Kidney (tissue), 13 donors: ENCODE measurements at regions not wholly inside any gene's neighbourhood (a gene's known extent, or its start where the extent isn't known, plus 50 kb on each side); places are given as distances from the start of the nearest gene placed in this dataset.

Experiments
- DNase-seq, 5 donors: peaks; one replicate each; pipeline ENCODE4 v3.0.0-alpha.2; 2013 to 2020
- FAIRE-seq: peaks from 2 replicates; lab custom pipeline; 2012; peaks lifted over from hg19 to GRCh38; lab: Jason Lieb, UNC
- H3K27ac ChIP-seq, 2 donors: one replicate each; pipeline ENCODE4 v1.7.0; 2013; ENCODE audit warnings: low read depth in 2 of 2, low read length in 2 of 2, inconsistent platforms in 1 of 2
- H3K27me3 ChIP-seq: one replicate; pipeline ENCODE4 v1.7.1; 2013; ENCODE audit warnings: low read length, inconsistent platforms; ENCODE audit not compliant: control insufficient read depth, insufficient read depth
- H3K36me3 ChIP-seq, 3 donors: one replicate each; pipeline versions ENCODE4 v1.7.0 to v1.7.1; 2013; ENCODE audit warnings: low read length in 3 of 3, control low read depth in 1 of 3, inconsistent platforms in 1 of 3; ENCODE audit not compliant: insufficient read depth in 3 of 3, control insufficient read depth in 2 of 3
- H3K4me1 ChIP-seq, 3 donors: one replicate each; pipeline versions ENCODE4 v1.7.0 to v1.7.1; 2013; ENCODE audit warnings: low read length in 3 of 3, inconsistent platforms in 1 of 3, low read depth in 1 of 3; ENCODE audit not compliant: control insufficient read depth in 2 of 3, insufficient read depth in 2 of 3
- H3K4me3 ChIP-seq, 3 donors: one replicate each; pipeline versions ENCODE4 v1.7.0 to v1.8.1; 2013; ENCODE audit warnings: low read length in 3 of 3, control low read depth in 1 of 3, inconsistent platforms in 1 of 3
- H3K9ac ChIP-seq, 3 donors: one replicate each; pipeline versions ENCODE4 v1.7.0 to v1.7.1; 2013; ENCODE audit warnings: low read length in 3 of 3, control low read depth in 1 of 3, inconsistent platforms in 1 of 3
- H3K9me3 ChIP-seq, 3 donors: one replicate each; pipeline versions ENCODE4 v1.7.0 to v1.7.1; 2013; ENCODE audit warnings: low read length in 3 of 3, control low read depth in 1 of 3, inconsistent platforms in 1 of 3; ENCODE audit not compliant: control insufficient read depth in 2 of 3, insufficient read depth in 1 of 3
- CTCF ChIP-seq: IDR thresholded peaks from 3 replicates; pipeline ENCODE4 v1.5.1; 2012; ENCODE audit warnings: mild to moderate bottlenecking, moderate library complexity, borderline replicate concordance; ENCODE audit not compliant: insufficient read depth; ENCODE audit errors: extremely low read depth
- intact Hi-C: fragments of 100-400 bp; cut with DNase I; formaldehyde crosslinking; loops from one replicate; pipeline ENCODE4 v1.11.1; 2022
- donor health status: control.
- donor health status: control.
- donor health status: control.
- donor health status: control.
- donor health status: control.
- donor health status: DM: yes; HTN: yes; CAD: no.
- donor health status: Normal renal cell carcinoma (clear cell type).

- H3K36me3 ChIP-seq, result no peaks in the 10 kb centered on the region
- no peak overlapping the region for H3K9ac ChIP-seq
- H3K4me1 ChIP-seq, result no peaks in the 10 kb centered on the region
- intact Hi-C loops, result no loop called here
- H3K4me3 ChIP-seq, result no peak overlapping the region
- no peaks in the 10 kb centered on the region for H3K27me3 ChIP-seq
- H3K27ac ChIP-seq, result no peak overlapping the region
- FAIRE-seq, result no peak
- peak in 1 of 5 donors; percentile 4 for DNase-seq
- H3K9me3 ChIP-seq, result no peaks in the 10 kb centered on the region
- no peak for TF ChIP-seq CTCF
Measured at GRCh38 chr7:53604201-53604600, 568.8 kb downstream of the POM121L12 start.

GRCh38 chr7:53607961-53608360 is 572.5 kb downstream of the POM121L12 start:
- no peak overlapping the region for H3K9ac ChIP-seq
- no peak overlapping the region for H3K27ac ChIP-seq
- no peaks in the 10 kb centered on the region for H3K36me3 ChIP-seq
- H3K4me1 ChIP-seq, result no peaks in the 10 kb centered on the region
- no peaks in the 10 kb centered on the region for H3K27me3 ChIP-seq
- intact Hi-C loops, result no loop called here
- DNase-seq, result no peak
- TF ChIP-seq CTCF, result no peak
- no peaks in the 10 kb centered on the region for H3K9me3 ChIP-seq
- H3K4me3 ChIP-seq, result no peak overlapping the region
- no peak for FAIRE-seq

DNA sequence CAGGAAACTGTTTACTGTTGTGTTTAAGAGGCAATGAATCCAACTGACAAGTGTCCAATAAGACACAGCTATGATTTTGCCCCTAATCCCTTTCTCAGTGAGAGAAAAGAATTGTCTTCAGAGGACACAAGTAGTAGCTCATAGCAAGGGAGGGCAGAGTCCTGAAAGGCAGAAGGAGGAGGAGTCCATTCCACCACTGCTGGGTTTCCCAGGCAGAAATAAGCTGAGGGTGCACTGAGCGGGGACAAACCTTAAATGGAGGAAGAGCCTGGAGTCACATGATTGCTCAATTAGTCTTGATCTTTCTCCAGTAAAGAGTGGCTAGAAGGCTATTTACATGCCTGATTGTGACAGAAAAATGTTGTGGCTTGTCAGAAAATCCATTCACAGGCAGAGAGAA is 573.8 kb downstream of the POM121L12 start:
- H3K27ac ChIP-seq, result no peak overlapping the region
- no peaks in the 10 kb centered on the region for H3K4me1 ChIP-seq
- DNase-seq (peak in 1 of 5 donors; percentile 2), FAIRE-seq (no peak)
- H3K9ac ChIP-seq, result no peak overlapping the region
- H3K9me3 ChIP-seq, result no peaks in the 10 kb centered on the region
- no peaks in the 10 kb centered on the region for H3K27me3 ChIP-seq
- H3K4me3 ChIP-seq, result no peak overlapping the region
- intact Hi-C loops, result no loop called here
- no peaks in the 10 kb centered on the region for H3K36me3 ChIP-seq
- TF ChIP-seq CTCF, result no peak

- Histone ChIP-seq H3K9ac (no peak overlapping the region), H3K4me1 (no peaks in the 10 kb centered on the region), H3K27me3 (no peaks in the 10 kb centered on the region), H3K4me3 (no peak overlapping the region), H3K27ac (no peak overlapping the region), H3K9me3 (no peaks in the 10 kb centered on the region), H3K36me3 (no peaks in the 10 kb centered on the region)
- intact Hi-C loops, result no loop called here
- FAIRE-seq (no peak), DNase-seq (no peak)
- no peak for TF ChIP-seq CTCF
Measured at GRCh38 chr7:53611043-53611442, 575.6 kb downstream of the POM121L12 start.
